Caco-2 (cell line): ENCODE measurements at regions not wholly inside any gene's neighbourhood (a gene's known extent, or its start where the extent isn't known, plus 50 kb on each side); places are given as distances from the start of the nearest gene placed in this dataset.

Source experiments
- BruUV-seq: library from RNA; stranded (reverse); fragments of 400-500 nt; replicated peaks from 2 replicates; lab custom pipeline; 2021; lab: Mats Ljungman, UMichigan
- CTCF ChIA-PET: fragments of 300-600 bp; sonication (Branson Sonifier 250); formaldehyde crosslinking; loops from one replicate; lab custom pipeline; 2022; ENCODE audit warnings: antibody characterized with exemption; lab: Charles Lee
- POLR2A ChIA-PET: fragments of 300-600 bp; sonication (Branson Sonifier 250); formaldehyde crosslinking; loops from one replicate; lab custom pipeline; 2022; ENCODE audit warnings: antibody characterized with exemption; lab: Charles Lee
- DNase-seq, 2 experiments: peaks; one replicate each; pipeline versions ENCODE4 v3.0.0 to v3.0.0-alpha.2; 2020 to 2022
- H3K27me3 ChIP-seq: replicated peaks from 2 replicates; pipeline ENCODE4 v1.6.0; 2011; ENCODE audit warnings: low read length; ENCODE audit not compliant: control insufficient read depth, insufficient read depth
- H3K36me3 ChIP-seq: 2 replicates; pipeline ENCODE4 v1.5.1; 2011; ENCODE audit warnings: low read length; ENCODE audit not compliant: control insufficient read depth, insufficient read depth
- H3K4me1 ChIP-seq: fragments of 250-450 bp; sonication (Bioruptor Pico); 2 replicates; pipeline ENCODE4 v1.5.1; 2020; ENCODE audit warnings: mild to moderate bottlenecking
- H3K4me3 ChIP-seq: 2 replicates; pipeline ENCODE4 v1.5.1; 2011; ENCODE audit warnings: low read depth, mild to moderate bottlenecking, control low read depth, low read length
- H3K9me3 ChIP-seq: fragments of 250-450 bp; sonication (Bioruptor Pico); 2 replicates; pipeline ENCODE4 v1.5.1; 2020; ENCODE audit warnings: mild to moderate bottlenecking, moderate library complexity
- H3K27ac Mint-ChIP-seq: one replicate; pipeline ENCODE4 v1.8.0; 2022; ENCODE audit warnings: mixed read lengths; ENCODE audit not compliant: unreplicated experiment
- H3K27me3 Mint-ChIP-seq: one replicate; pipeline ENCODE4 v1.8.0; 2022; ENCODE audit warnings: mixed read lengths; ENCODE audit not compliant: insufficient read depth, unreplicated experiment
- H3K36me3 Mint-ChIP-seq: one replicate; pipeline ENCODE4 v1.8.0; 2022; ENCODE audit warnings: mild to moderate bottlenecking, mixed read lengths; ENCODE audit not compliant: insufficient read depth, unreplicated experiment
- H3K4me1 Mint-ChIP-seq: one replicate; pipeline ENCODE4 v1.8.0; 2022; ENCODE audit warnings: low read depth, mixed read lengths; ENCODE audit not compliant: unreplicated experiment
- H3K4me3 Mint-ChIP-seq: one replicate; pipeline ENCODE4 v1.8.0; 2022; ENCODE audit warnings: mild to moderate bottlenecking, moderate library complexity, mixed read lengths; ENCODE audit not compliant: unreplicated experiment
- H3K9me3 Mint-ChIP-seq: one replicate; pipeline ENCODE4 v1.8.0; 2022; ENCODE audit warnings: mixed read lengths; ENCODE audit not compliant: unreplicated experiment
- intact Hi-C: fragments of 100-400 bp; cut with micrococcal nuclease; formaldehyde crosslinking; loops from one replicate; pipeline ENCODE4 v1.10.0; 2022; ENCODE audit not compliant: unreplicated experiment
- TF ChIP-seq, protein P1 (sequence below), 2 experiments: fragments of 200-600 bp in 1 of 2; IDR thresholded peaks; 1 replicate in 1 of 2; 2 replicates in 1 of 2; pipeline versions ENCODE4 v1.5.1 to v1.8.0; 2011 to 2022; ENCODE audit warnings: antibody characterized with exemption in 1 of 2, control low read depth in 1 of 2, inconsistent platforms in 1 of 2, low read depth in 1 of 2, low read length in 1 of 2, mild to moderate bottlenecking in 1 of 2, moderate library complexity in 1 of 2; ENCODE audit not compliant: insufficient read depth in 1 of 2, severe bottlenecking in 1 of 2, unreplicated experiment in 1 of 2

DNA sequence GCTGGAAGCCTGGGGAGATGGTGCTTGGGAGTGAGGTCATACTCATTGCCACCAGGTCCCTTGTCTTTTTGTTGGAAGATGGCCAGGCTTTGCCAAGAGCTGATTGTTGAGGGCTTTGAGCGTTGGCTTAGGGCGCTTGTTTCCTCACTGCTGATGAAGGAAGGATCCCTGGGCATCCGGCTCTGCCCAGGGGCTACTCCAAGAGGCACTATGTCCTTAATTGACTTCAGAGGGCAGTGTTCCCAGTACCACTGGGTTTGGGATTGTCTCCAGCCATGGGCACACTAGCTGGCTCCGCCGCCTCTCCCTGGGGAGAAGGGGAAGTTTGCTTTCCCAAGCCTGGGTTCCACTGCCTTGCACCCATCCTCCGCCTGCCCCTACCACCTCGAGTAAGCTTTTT lies 57.2 kb upstream of the RGMA start:
- peaks cover 2% of the 10 kb centered on the region; the same call in 1 of the 2 replicates for H3K4me1 ChIP-seq
- intact Hi-C loops, result loop anchor here (5.0 kb wide), 1 partner anchor 59 kb away; the partner anchor contains the start of gene RGMA
- POLR2A ChIA-PET, result no interaction called here
- BruUV-seq, result no TSS peak
- Mint-ChIP-seq H3K27me3 (no peaks in the 10 kb centered on the region), H3K4me1 (peaks cover 7% of the 10 kb centered on the region), H3K36me3 (no peaks in the 10 kb centered on the region), H3K4me3 (no peak overlapping the region), H3K27ac (no peak overlapping the region), H3K9me3 (peaks cover 19% of the 10 kb centered on the region)
- no peaks in the 10 kb centered on the region for H3K9me3 ChIP-seq
- DNase-seq, result no peak
- TF ChIP-seq, protein P1, sequence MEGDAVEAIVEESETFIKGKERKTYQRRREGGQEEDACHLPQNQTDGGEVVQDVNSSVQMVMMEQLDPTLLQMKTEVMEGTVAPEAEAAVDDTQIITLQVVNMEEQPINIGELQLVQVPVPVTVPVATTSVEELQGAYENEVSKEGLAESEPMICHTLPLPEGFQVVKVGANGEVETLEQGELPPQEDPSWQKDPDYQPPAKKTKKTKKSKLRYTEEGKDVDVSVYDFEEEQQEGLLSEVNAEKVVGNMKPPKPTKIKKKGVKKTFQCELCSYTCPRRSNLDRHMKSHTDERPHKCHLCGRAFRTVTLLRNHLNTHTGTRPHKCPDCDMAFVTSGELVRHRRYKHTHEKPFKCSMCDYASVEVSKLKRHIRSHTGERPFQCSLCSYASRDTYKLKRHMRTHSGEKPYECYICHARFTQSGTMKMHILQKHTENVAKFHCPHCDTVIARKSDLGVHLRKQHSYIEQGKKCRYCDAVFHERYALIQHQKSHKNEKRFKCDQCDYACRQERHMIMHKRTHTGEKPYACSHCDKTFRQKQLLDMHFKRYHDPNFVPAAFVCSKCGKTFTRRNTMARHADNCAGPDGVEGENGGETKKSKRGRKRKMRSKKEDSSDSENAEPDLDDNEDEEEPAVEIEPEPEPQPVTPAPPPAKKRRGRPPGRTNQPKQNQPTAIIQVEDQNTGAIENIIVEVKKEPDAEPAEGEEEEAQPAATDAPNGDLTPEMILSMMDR (IDR thresholded peaks at IDR 0.05; ENCODE audit: insufficient read depth in 1 of 2, low read depth in 1 of 2, low read length in 1 of 2, severe bottlenecking in 1 of 2, unreplicated experiment in 1 of 2), result no peak
- H3K4me3 ChIP-seq, result no peak overlapping the region
- H3K36me3 ChIP-seq, result no peaks in the 10 kb centered on the region
- H3K27me3 ChIP-seq, result no peaks in the 10 kb centered on the region
- CTCF ChIA-PET, result no interaction called here

DNA sequence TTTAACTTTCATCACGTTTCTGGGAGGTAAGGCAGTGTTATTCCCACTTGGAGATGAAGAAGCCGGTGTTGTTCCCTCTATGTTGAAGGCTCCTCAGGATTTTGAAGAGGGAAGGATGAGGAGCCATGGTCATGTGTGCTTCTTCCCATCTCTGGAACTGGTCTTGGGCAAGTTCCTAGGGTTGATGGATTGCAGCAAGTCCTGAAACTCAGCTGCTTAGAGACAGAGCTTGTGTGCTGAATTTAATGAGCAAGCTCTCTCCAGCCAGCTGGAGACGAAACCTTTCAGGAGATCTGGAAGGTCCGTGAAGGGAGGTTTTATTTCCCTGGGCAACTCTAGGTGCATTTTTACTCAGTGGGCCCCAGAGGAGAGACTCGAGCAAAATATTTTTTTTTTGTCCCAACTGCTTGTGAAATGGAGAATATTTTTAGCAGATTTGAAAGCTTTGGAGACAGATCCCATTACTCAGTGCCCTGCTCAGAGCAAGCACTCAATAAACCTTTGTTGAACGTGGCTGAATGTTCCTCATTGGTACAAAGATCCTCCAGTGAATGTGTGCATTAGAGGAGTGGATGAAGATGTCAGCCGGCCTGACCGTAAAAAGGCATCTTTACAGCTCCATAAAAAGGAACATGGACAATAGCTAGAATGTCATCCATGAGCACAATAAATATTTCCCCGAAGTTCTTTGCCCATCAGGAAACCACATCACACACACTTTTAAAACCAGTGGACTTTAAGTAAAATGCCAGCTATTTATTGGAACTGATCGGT lies 55.6 kb upstream of the RGMA start:
- H3K9me3 ChIP-seq, result no peaks in the 10 kb centered on the region
- no peaks in the 10 kb centered on the region for H3K36me3 ChIP-seq
- H3K27me3 Mint-ChIP-seq, result no peaks in the 10 kb centered on the region
- ChIA-PET CTCF (interaction anchor here (0.6 to 0.7 kb wide), 2 partner anchors 56 to 67 kb away, joined by 3 read pairs; no protein-coding TSS in a partner anchor), POLR2A (no interaction called here)
- H3K4me1 Mint-ChIP-seq, result peaks cover 16% of the 10 kb centered on the region
- H3K4me3 Mint-ChIP-seq, result no peak overlapping the region
- intact Hi-C loops, result loop anchor here (5.0 kb wide), 1 partner anchor 57 kb away; the partner anchor contains the start of gene RGMA
- H3K27me3 ChIP-seq, result no peaks in the 10 kb centered on the region
- TF ChIP-seq, protein P1 (IDR thresholded peaks at IDR 0.05; ENCODE audit: insufficient read depth in 1 of 2, low read depth in 1 of 2, low read length in 1 of 2, severe bottlenecking in 1 of 2, unreplicated experiment in 1 of 2), result no peak
- H3K4me1 ChIP-seq, result peaks cover 18% of the 10 kb centered on the region
- H3K4me3 ChIP-seq, result no peak overlapping the region
- no TSS peak for BruUV-seq
- H3K9me3 Mint-ChIP-seq, result peaks cover 19% of the 10 kb centered on the region
- H3K27ac Mint-ChIP-seq, result no peak overlapping the region
- no peak for DNase-seq
- no peaks in the 10 kb centered on the region for H3K36me3 Mint-ChIP-seq

DNA sequence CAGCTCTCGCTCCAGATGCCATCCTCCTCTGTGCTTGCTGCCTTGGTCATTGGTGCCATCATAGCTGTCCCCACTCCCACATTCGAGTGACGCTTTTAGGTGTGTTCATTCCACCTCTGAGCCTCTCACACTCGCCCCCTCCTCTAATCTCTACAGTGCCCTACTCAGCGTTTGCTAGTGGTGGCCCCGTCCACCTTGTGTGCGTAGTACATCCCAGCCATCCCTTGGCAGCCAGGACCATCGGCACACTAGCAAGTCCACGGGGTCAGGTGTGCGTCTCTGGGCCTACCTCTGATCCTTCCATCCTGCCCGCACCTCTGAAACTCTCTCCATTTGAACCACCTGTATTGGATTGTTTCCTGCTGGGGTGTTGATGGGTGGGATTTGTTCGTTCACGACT lies 54.2 kb upstream of the RGMA start:
- H3K27ac Mint-ChIP-seq, result no peak overlapping the region
- TF ChIP-seq, protein P1 (IDR thresholded peaks at IDR 0.05; ENCODE audit: insufficient read depth in 1 of 2, low read depth in 1 of 2, low read length in 1 of 2, severe bottlenecking in 1 of 2, unreplicated experiment in 1 of 2), result no peak
- Histone ChIP-seq H3K9me3 (no peaks in the 10 kb centered on the region), H3K27me3 (no peaks in the 10 kb centered on the region), H3K4me1 (peaks cover 21% of the 10 kb centered on the region), H3K36me3 (no peaks in the 10 kb centered on the region), H3K4me3 (no peak overlapping the region)
- intact Hi-C loops, result no loop called here
- DNase-seq, result no peak
- ChIA-PET CTCF (no interaction called here), POLR2A (no interaction called here)
- peaks cover 16% of the 10 kb centered on the region for H3K4me1 Mint-ChIP-seq
- peaks cover 14% of the 10 kb centered on the region for H3K9me3 Mint-ChIP-seq
- no peaks in the 10 kb centered on the region for H3K36me3 Mint-ChIP-seq
- H3K4me3 Mint-ChIP-seq, result no peak overlapping the region
- no TSS peak for BruUV-seq
- H3K27me3 Mint-ChIP-seq, result no peaks in the 10 kb centered on the region
